Fibroblast of mammary gland (primary cell): ENCODE measurements at regions not wholly inside any gene's neighbourhood (a gene's known extent, or its start where the extent isn't known, plus 50 kb on each side); places are given as distances from the start of the nearest gene placed in this dataset.

Experiments
- DNase-seq: peaks from one replicate; pipeline ENCODE4 v3.0.0-alpha.2; 2010; ENCODE audit warnings: low read depth
- H3K4me3 ChIP-seq: 2 replicates; pipeline ENCODE4 v1.5.1; 2011; ENCODE audit warnings: low read depth, mild to moderate bottlenecking, low read length, moderate library complexity; ENCODE audit not compliant: control insufficient read depth
- TF ChIP-seq, protein P1 (sequence below): conservative IDR thresholded peaks from 2 replicates; pipeline ENCODE4 v1.5.1; 2011; ENCODE audit warnings: low read depth, low read length, inconsistent platforms; ENCODE audit not compliant: control insufficient read depth, insufficient read depth

- H3K4me3 ChIP-seq: no peak overlapping the region
- DNase-seq: no peak
Measured at GRCh38 chr16:73553941-73554660, 506.2 kb upstream of the ZFHX3 start.

GRCh38 chr16:73549984-73550631, 502.2 kb upstream of the ZFHX3 start:
- TF ChIP-seq, protein P1, sequence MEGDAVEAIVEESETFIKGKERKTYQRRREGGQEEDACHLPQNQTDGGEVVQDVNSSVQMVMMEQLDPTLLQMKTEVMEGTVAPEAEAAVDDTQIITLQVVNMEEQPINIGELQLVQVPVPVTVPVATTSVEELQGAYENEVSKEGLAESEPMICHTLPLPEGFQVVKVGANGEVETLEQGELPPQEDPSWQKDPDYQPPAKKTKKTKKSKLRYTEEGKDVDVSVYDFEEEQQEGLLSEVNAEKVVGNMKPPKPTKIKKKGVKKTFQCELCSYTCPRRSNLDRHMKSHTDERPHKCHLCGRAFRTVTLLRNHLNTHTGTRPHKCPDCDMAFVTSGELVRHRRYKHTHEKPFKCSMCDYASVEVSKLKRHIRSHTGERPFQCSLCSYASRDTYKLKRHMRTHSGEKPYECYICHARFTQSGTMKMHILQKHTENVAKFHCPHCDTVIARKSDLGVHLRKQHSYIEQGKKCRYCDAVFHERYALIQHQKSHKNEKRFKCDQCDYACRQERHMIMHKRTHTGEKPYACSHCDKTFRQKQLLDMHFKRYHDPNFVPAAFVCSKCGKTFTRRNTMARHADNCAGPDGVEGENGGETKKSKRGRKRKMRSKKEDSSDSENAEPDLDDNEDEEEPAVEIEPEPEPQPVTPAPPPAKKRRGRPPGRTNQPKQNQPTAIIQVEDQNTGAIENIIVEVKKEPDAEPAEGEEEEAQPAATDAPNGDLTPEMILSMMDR: no peak
- H3K4me3 ChIP-seq: no peak overlapping the region
- DNase-seq: no peak

More at GRCh38 chr16:73553941-73554660, 506.2 kb upstream of the ZFHX3 start:
- TF ChIP-seq, protein P1: no peak

DNA sequence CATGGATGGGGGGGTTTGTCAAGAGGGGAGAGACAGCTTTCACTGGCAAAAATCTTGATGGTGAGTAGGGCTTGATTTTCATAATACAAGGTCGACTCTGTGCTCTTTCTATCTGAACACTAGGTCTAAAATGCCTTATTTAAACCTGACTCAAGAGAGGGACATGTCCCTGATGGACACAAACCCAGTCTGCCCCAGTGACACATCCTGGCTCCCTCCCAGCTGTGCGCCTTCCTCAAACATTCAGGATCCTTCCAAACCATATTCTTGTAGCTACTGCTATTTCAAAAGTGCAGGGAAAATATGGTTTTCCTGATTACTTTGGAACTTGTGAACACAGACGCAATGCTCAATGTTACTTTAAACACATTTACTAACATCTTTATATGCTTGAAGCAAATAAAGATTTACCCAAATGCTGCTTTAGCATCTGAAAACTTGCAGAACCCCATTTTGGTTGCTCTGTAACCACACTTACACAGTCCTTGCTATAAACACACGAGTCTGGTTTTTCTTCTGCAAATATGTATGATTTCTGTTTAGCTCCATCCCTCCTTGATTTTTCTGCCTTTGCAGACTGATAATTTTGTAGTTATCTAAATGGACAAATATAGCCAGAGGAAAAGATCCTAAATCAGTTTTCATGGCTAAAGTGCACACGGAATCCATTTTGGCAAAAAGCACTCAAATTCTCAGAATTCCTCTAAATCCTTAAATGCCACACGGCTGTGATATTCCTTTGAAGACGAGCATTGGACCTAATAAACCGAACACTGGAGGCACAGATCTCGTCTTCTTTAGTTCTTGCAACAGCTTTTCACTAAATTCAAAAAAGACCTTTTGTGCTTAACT, 499.9 kb upstream of the ZFHX3 start:
- DNase-seq: no peak
- TF ChIP-seq, protein P1: no peak
- no peak overlapping the region for H3K4me3 ChIP-seq

- no peak for DNase-seq
- H3K4me3 ChIP-seq: no peak overlapping the region
- TF ChIP-seq, protein P1: no peak
Measured at GRCh38 chr16:73546341-73546845, 498.5 kb upstream of the ZFHX3 start.

- DNase-seq: no peak
- no peak overlapping the region for H3K4me3 ChIP-seq
- TF ChIP-seq, protein P1: no peak
Measured at GRCh38 chr16:73545755-73546154, 497.8 kb upstream of the ZFHX3 start.

DNA sequence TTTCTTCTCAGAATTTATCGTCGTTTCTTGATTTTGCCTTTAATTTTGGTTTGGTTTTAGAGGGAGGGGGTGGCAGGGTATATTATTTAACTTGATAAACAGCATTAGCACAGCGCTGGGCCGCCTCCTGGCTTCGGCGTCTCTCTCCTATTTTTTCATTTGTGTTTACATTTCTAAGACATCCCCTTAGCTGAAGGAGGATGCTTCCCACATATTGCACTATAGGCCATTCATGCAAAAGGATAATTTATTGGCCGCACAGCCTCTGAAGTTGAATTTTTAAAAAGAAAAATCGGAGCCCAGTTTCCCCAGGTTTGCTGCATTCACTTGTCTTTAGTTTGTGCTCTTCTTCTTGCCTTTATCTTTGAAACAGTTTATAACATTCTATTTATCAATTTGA, 497.4 kb upstream of the ZFHX3 start:
- TF ChIP-seq, protein P1: no peak
- no peak for DNase-seq
- H3K4me3 ChIP-seq: no peak overlapping the region
